IMR-90 (cell line): ENCODE measurements at regions not wholly inside any gene's neighbourhood (a gene's known extent, or its start where the extent isn't known, plus 50 kb on each side); places are given as distances from the start of the nearest gene placed in this dataset.

Experiments
- ATAC-seq: fragments of 200-7000 bp; cut with Tn5 transposase; 2 replicates; pipeline ENCODE4 v1.9.1; 2020; ENCODE audit warnings: low read depth, mild to moderate bottlenecking, moderate library complexity
- BruUV-seq: library from RNA; stranded (reverse); fragments of 400-500 nt; replicated peaks from 2 replicates; lab custom pipeline; 2021; lab: Mats Ljungman, UMichigan
- CTCF ChIA-PET: fragments of 300-600 bp; formaldehyde crosslinking; extraction: SDS; loops from one replicate; lab custom pipeline; 2021; ENCODE audit warnings: antibody characterized with exemption; lab: Yijun Ruan, JAX
- POLR2A ChIA-PET: fragments of 300-600 bp; sonication (Branson Sonifier 250); formaldehyde crosslinking; loops from one replicate; lab custom pipeline; 2022; ENCODE audit warnings: antibody characterized with exemption; ENCODE audit not compliant: unreplicated experiment; lab: Charles Lee
- DNase-seq: peaks from one replicate; pipeline ENCODE4 v3.0.0; 2013
- H2AFZ ChIP-seq: replicated peaks from 2 replicates; pipeline ENCODE3; 2013; ENCODE audit warnings: low read length, mild to moderate bottlenecking; ENCODE audit not compliant: poor library complexity
- H2AK5ac ChIP-seq: 2 replicates; pipeline ENCODE4 v1.6.1; 2013; ENCODE audit warnings: low read depth, low read length, inconsistent platforms
- H2AK9ac ChIP-seq: replicated peaks from 2 replicates; pipeline ENCODE3; 2013; ENCODE audit warnings: mild to moderate bottlenecking, low read depth, low read length, moderate library complexity; ENCODE audit not compliant: poor library complexity
- H2BK120ac ChIP-seq: 2 replicates; pipeline ENCODE4 v1.6.1; 2013; ENCODE audit warnings: low read depth, low read length, inconsistent platforms
- H2BK15ac ChIP-seq: 3 replicates; pipeline ENCODE4 v1.6.1; 2013; ENCODE audit warnings: low read depth, low read length, inconsistent platforms
- H2BK20ac ChIP-seq: 2 replicates; pipeline ENCODE4 v1.6.1; 2013; ENCODE audit warnings: low read depth, mild to moderate bottlenecking, inconsistent platforms, low read length, moderate library complexity
- H2BK5ac ChIP-seq: 2 replicates; pipeline ENCODE4 v1.6.1; 2013; ENCODE audit warnings: mild to moderate bottlenecking, low read depth, low read length, inconsistent platforms; ENCODE audit not compliant: poor library complexity, severe bottlenecking
- H3K14ac ChIP-seq: replicated peaks from 2 replicates; pipeline ENCODE4 v1.6.1; 2013; ENCODE audit warnings: low read depth, low read length, inconsistent platforms
- H3K18ac ChIP-seq: 2 replicates; pipeline ENCODE4 v1.6.1; 2013; ENCODE audit warnings: low read depth, low read length, control low read depth
- H3K23ac ChIP-seq: 2 replicates; pipeline ENCODE4 v1.6.1; 2013; ENCODE audit warnings: low read depth, low read length, inconsistent platforms
- H3K27ac ChIP-seq: 2 replicates; pipeline ENCODE4 v1.5.1; 2013; ENCODE audit warnings: mild to moderate bottlenecking, control low read depth, low read length; ENCODE audit not compliant: insufficient read depth
- H3K27me3 ChIP-seq: 2 replicates; pipeline ENCODE4 v1.6.1; 2013; ENCODE audit warnings: low read length; ENCODE audit not compliant: control insufficient read depth, insufficient read depth
- H3K36me3 ChIP-seq: 2 replicates; pipeline ENCODE4 v1.6.1; 2013; ENCODE audit warnings: low read length, mixed read lengths; ENCODE audit not compliant: control insufficient read depth, insufficient read depth
- H3K4ac ChIP-seq: 2 replicates; pipeline ENCODE4 v1.6.1; 2013; ENCODE audit warnings: low read depth, low read length, inconsistent platforms
- H3K4me1 ChIP-seq: 2 replicates; pipeline ENCODE4 v1.6.1; 2013; ENCODE audit warnings: low read length, mixed read lengths; ENCODE audit not compliant: control insufficient read depth, insufficient read depth
- H3K4me2 ChIP-seq: 2 replicates; pipeline ENCODE4 v1.6.1; 2013; ENCODE audit warnings: low read depth, mild to moderate bottlenecking, control low read depth, low read length, moderate library complexity
- H3K4me3 ChIP-seq: 2 replicates; pipeline ENCODE4 v1.5.1; 2013; ENCODE audit warnings: low read depth, mild to moderate bottlenecking, control low read depth, low read length, moderate library complexity; ENCODE audit not compliant: insufficient read depth
- H3K56ac ChIP-seq: 2 replicates; pipeline ENCODE4 v1.6.1; 2013; ENCODE audit warnings: low read length, inconsistent platforms; ENCODE audit not compliant: insufficient read depth; ENCODE audit errors: extremely low read depth
- H3K79me1 ChIP-seq, 2 experiments: 2 replicates each; pipeline ENCODE4 v1.6.1; 2013; ENCODE audit warnings: low read length in 2 of 2, inconsistent platforms in 1 of 2, low read depth in 1 of 2
- H3K9ac ChIP-seq: 2 replicates; pipeline ENCODE4 v1.6.1; 2013; ENCODE audit warnings: low read depth, low read length, control low read depth
- H3K9me1 ChIP-seq: 2 replicates; pipeline ENCODE4 v1.6.1; 2013; ENCODE audit warnings: low read length, inconsistent platforms; ENCODE audit not compliant: insufficient read depth
- H3K9me3 ChIP-seq: 2 replicates; pipeline ENCODE4 v1.6.1; 2013; ENCODE audit warnings: low read length; ENCODE audit not compliant: control insufficient read depth, insufficient read depth
- H4K20me1 ChIP-seq: 2 replicates; pipeline ENCODE4 v1.6.1; 2013; ENCODE audit warnings: low read length, inconsistent platforms; ENCODE audit not compliant: insufficient read depth
- H4K5ac ChIP-seq: 2 replicates; pipeline ENCODE4 v1.6.1; 2013; ENCODE audit warnings: mild to moderate bottlenecking, low read depth, low read length, control low read depth
- H4K8ac ChIP-seq, 2 experiments: 2 replicates each; pipeline ENCODE4 v1.6.1; 2013; ENCODE audit warnings: low read depth in 2 of 2, low read length in 2 of 2, control low read depth in 1 of 2, inconsistent platforms in 1 of 2
- H4K91ac ChIP-seq: 2 replicates; pipeline ENCODE4 v1.6.1; 2013; ENCODE audit warnings: low read depth, low read length, inconsistent platforms; ENCODE audit not compliant: insufficient read depth
- BHLHE40 ChIP-seq: fragments of 150-350 bp; IDR thresholded peaks from 2 replicates; pipeline ENCODE4 v1.6.1; 2016; ENCODE audit warnings: mild to moderate bottlenecking, low read depth, low read length
- CEBPB ChIP-seq: IDR thresholded peaks from 2 replicates; pipeline ENCODE4 v1.6.1; 2012; ENCODE audit warnings: low read depth, low read length, improper control_type of control experiment
- CHD1 ChIP-seq: IDR thresholded peaks from 2 replicates; pipeline ENCODE4 v1.6.1; 2012; ENCODE audit warnings: low read depth, low read length, improper control_type of control experiment
- CTCF ChIP-seq: conservative IDR thresholded peaks from 2 replicates; pipeline ENCODE4 v1.5.1; 2012; ENCODE audit warnings: mild to moderate bottlenecking, low read depth, low read length, improper control_type of control experiment
- ELK1 ChIP-seq: fragments of 150-350 bp; IDR thresholded peaks from 2 replicates; pipeline ENCODE4 v1.6.1; 2016; ENCODE audit warnings: low read depth, mild to moderate bottlenecking, low read length, moderate library complexity, borderline replicate concordance
- FOS ChIP-seq: fragments of 150-350 bp; IDR thresholded peaks from 2 replicates; pipeline ENCODE4 v1.6.1; 2016; ENCODE audit warnings: low read depth, low read length
- MAFK ChIP-seq: IDR thresholded peaks from 2 replicates; pipeline ENCODE4 v1.6.1; 2012; ENCODE audit warnings: low read depth, low read length, improper control_type of control experiment
- MAZ ChIP-seq: IDR thresholded peaks from 2 replicates; pipeline ENCODE4 v1.6.1; 2012; ENCODE audit warnings: low read depth, mild to moderate bottlenecking, low read length, improper control_type of control experiment, moderate library complexity, borderline replicate concordance
- MXI1 ChIP-seq: IDR thresholded peaks from 2 replicates; pipeline ENCODE4 v1.6.1; 2012; ENCODE audit warnings: low read depth, mild to moderate bottlenecking, low read length, moderate library complexity, borderline replicate concordance
- NFE2L2 ChIP-seq: fragments of 150-350 bp; IDR thresholded peaks from 2 replicates; pipeline ENCODE4 v1.6.1; 2016; ENCODE audit warnings: low read depth, mild to moderate bottlenecking, low read length
- POLR2A ChIP-seq: IDR thresholded peaks from 2 replicates; pipeline ENCODE4 v1.6.1; 2012; ENCODE audit warnings: mild to moderate bottlenecking, low read depth, low read length
- RAD21 ChIP-seq: IDR thresholded peaks from 2 replicates; pipeline ENCODE4 v1.6.1; 2012; ENCODE audit warnings: low read length, improper control_type of control experiment
- RCOR1 ChIP-seq: IDR thresholded peaks from 2 replicates; pipeline ENCODE4 v1.6.1; 2012; ENCODE audit warnings: mild to moderate bottlenecking, low read length, improper control_type of control experiment; ENCODE audit not compliant: insufficient replicate concordance
- RFX5 ChIP-seq: IDR thresholded peaks from 2 replicates; pipeline ENCODE4 v1.8.0; 2012; ENCODE audit warnings: low read depth, mild to moderate bottlenecking, low read length, moderate library complexity
- SMC3 ChIP-seq: fragments of 150-350 bp; IDR thresholded peaks from 2 replicates; pipeline ENCODE4 v1.6.1; 2016; ENCODE audit warnings: low read depth, mild to moderate bottlenecking, antibody characterized with exemption, low read length, moderate library complexity
- WGBS, 2 experiments: methylation state at CpG; one replicate each; pipeline versions ENCODE4 v1.1.5 to v1.1.7; 2013; ENCODE audit warnings: missing lambda C conversion rate in 2 of 2; ENCODE audit not compliant: insufficient read length in 1 of 2; ENCODE audit errors: extremely low coverage in 2 of 2; 5-methylcytosine and 5-hydroxymethylcytosine counted together
- dilution Hi-C: fragments of 300-500 bp; cut with HindIII; formaldehyde crosslinking; loops from one replicate; pipeline ENCODE4 v1.14.3; 2018; ENCODE audit warnings: low sequenced_read_pairs; ENCODE audit not compliant: unreplicated experiment
- in situ Hi-C: fragments of 300-500 bp; cut with MboI; formaldehyde crosslinking; loops from 3 replicates; pipeline ENCODE4 v1.14.3; 2019; ENCODE audit warnings: low sequenced_read_pairs, inconsistent platforms, mixed read lengths
- intact Hi-C: fragments of 100-400 bp; cut with micrococcal nuclease; formaldehyde crosslinking; loops from 2 replicates; pipeline ENCODE4 v1.10.0; 2022
- TF ChIP-seq, protein P1 (sequence below): fragments of 150-350 bp; IDR thresholded peaks from 2 replicates; pipeline ENCODE4 v1.6.1; 2017; ENCODE audit warnings: mild to moderate bottlenecking, antibody characterized with exemption, low read length, low read depth

GRCh38 chr6:6863970-6864639 lies 243.7 kb upstream of the RREB1 start:
- Histone ChIP-seq H2BK15ac (no peak overlapping the region), H3K4me2 (no peak overlapping the region), H4K20me1 (no peaks in the 10 kb centered on the region), H4K91ac (no peak overlapping the region), H3K4ac (no peak overlapping the region), H3K23ac (no peak overlapping the region), H3K9me3 (no peaks in the 10 kb centered on the region), H2AK5ac (no peak overlapping the region), H2BK120ac (no peak overlapping the region), H3K14ac (no peak overlapping the region), H3K9me1 (no peaks in the 10 kb centered on the region), H3K56ac (no peak overlapping the region), H3K18ac (no peak overlapping the region), H3K36me3 (no peaks in the 10 kb centered on the region), H4K8ac (no peak overlapping the region), H3K79me1 (no peaks in the 10 kb centered on the region), H4K5ac (no peak overlapping the region), H2AFZ (no peak overlapping the region), H3K4me1 (no peaks in the 10 kb centered on the region), H2BK5ac (no peak overlapping the region), H3K9ac (no peak overlapping the region), H3K4me3 (no peak overlapping the region), H2BK20ac (no peak overlapping the region), H2AK9ac (no peak overlapping the region), H3K27me3 (no peaks in the 10 kb centered on the region; the same call in 1 of the 2 replicates), H3K27ac (no peak overlapping the region)
- in situ Hi-C loops (no loop called here), intact Hi-C loops (no loop called here), dilution Hi-C loops (no loop called here)
- BruUV-seq, result no TSS peak
- TF ChIP-seq MAFK (no peak), CHD1 (no peak), RCOR1 (no peak), RFX5 (no peak), FOS (no peak), NFE2L2 (no peak), BHLHE40 (no peak), MAZ (no peak), CEBPB (no peak), SMC3 (no peak), POLR2A (no peak), RAD21 (no peak), MXI1 (no peak), ELK1 (no peak), CTCF (no peak)
- TF ChIP-seq, protein P1, sequence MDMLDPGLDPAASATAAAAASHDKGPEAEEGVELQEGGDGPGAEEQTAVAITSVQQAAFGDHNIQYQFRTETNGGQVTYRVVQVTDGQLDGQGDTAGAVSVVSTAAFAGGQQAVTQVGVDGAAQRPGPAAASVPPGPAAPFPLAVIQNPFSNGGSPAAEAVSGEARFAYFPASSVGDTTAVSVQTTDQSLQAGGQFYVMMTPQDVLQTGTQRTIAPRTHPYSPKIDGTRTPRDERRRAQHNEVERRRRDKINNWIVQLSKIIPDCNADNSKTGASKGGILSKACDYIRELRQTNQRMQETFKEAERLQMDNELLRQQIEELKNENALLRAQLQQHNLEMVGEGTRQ, result no peak
- ChIA-PET POLR2A (no interaction called here), CTCF (no interaction called here)
- DNase-seq, result no peak
- ATAC-seq, result no peak
- WGBS, 2 experiments, result no CpG with 5 or more reads among the region's 6 CpGs
